ENCODE measurements at regions not wholly inside any gene's neighbourhood (a gene's known extent, or its start where the extent isn't known, plus 50 kb on each side); places are given as distances from the start of the nearest gene placed in this dataset.
"Not testable (repeated sequence)": the region's sequence is repeated elsewhere in the genome, so short reads cannot be mapped to it uniquely, and the experiment has no call there.

GRCh38 chr6:94873819-94874218, 703.5 kb upstream of the MANEA start:
- TF ChIP-seq ZNF274 (IDR thresholded peaks at IDR 0.05; ENCODE audit: low read depth, low read length); SUZ12 (IDR thresholded peaks at IDR 0.05; ENCODE audit: extremely low read depth, insufficient read depth, insufficient read length): not testable (repeated sequence)

Data from NT2/D1 (cell line).